Stimulated activated naive B cell treated with anti-CD40 and anti-IgM and Interleukin-4, amounts not matched to agents 10 μg/mL and 1 μg/mL and 100 μg/mL, for 72 hours (primary cell): ENCODE measurements at regions not wholly inside any gene's neighbourhood (a gene's known extent, or its start where the extent isn't known, plus 50 kb on each side); places are given as distances from the start of the nearest gene placed in this dataset.

Experiments used
- ATAC-seq, 2 donors: fragments of 150-1000 bp; cut with Tn5 transposase; replicated peaks; 2 replicates each; pipeline ENCODE4 v1.10.0; 2021; ENCODE audit warnings: moderate library complexity in 1 of 2
- DNase-seq: peaks from one replicate; pipeline ENCODE4 v3.0.0; 2021
- H3K27ac Mint-ChIP-seq: one replicate; pipeline ENCODE4 v1.8.0; 2022; ENCODE audit warnings: mild to moderate bottlenecking, mixed read lengths
- H3K27me3 Mint-ChIP-seq, 2 donors: one replicate each; pipeline ENCODE4 v1.8.0; 2022; ENCODE audit warnings: mixed read lengths in 2 of 2
- H3K36me3 Mint-ChIP-seq, 2 donors: one replicate each; pipeline ENCODE4 v1.8.0; 2022; ENCODE audit warnings: mixed read lengths in 2 of 2, mild to moderate bottlenecking in 1 of 2
- H3K4me1 Mint-ChIP-seq, 2 donors: one replicate each; pipeline ENCODE4 v1.8.0; 2022; ENCODE audit warnings: mixed read lengths in 2 of 2, mild to moderate bottlenecking in 1 of 2
- H3K4me3 Mint-ChIP-seq, 2 donors: one replicate each; pipeline ENCODE4 v1.8.0; 2022; ENCODE audit warnings: mild to moderate bottlenecking in 2 of 2, mixed read lengths in 2 of 2, moderate library complexity in 1 of 2
- H3K9me3 Mint-ChIP-seq, 2 donors: one replicate each; pipeline ENCODE4 v1.8.0; 2022; ENCODE audit warnings: mixed read lengths in 2 of 2, mild to moderate bottlenecking in 1 of 2

GRCh38 chr2:238702276-238703052 lies 145.4 kb upstream of the TWIST2 start:
- Mint-ChIP-seq H3K27ac (no peak overlapping the region), H3K36me3 (no peaks in the 10 kb centered on the region), H3K9me3 (no peaks in the 10 kb centered on the region), H3K4me1 (no peaks in the 10 kb centered on the region), H3K27me3 (peaks cover 4 to 10% of the 10 kb centered on the region in 2 donors), H3K4me3 (no peak overlapping the region)
- DNase-seq, result no peak
- ATAC-seq, result peak in 1 of 2 donors; percentile 21

GRCh38 chr2:238703053-238703415 lies 144.9 kb upstream of the TWIST2 start:
- Mint-ChIP-seq H3K27me3 (peaks cover 4 to 16% of the 10 kb centered on the region in 2 donors), H3K36me3 (no peaks in the 10 kb centered on the region), H3K4me3 (no peak overlapping the region), H3K27ac (no peak overlapping the region), H3K4me1 (no peaks in the 10 kb centered on the region), H3K9me3 (no peaks in the 10 kb centered on the region)
- ATAC-seq (peak in 1 of 2 donors; percentile 21), DNase-seq (no peak)

GRCh38 chr2:238703436-238703835 lies 144.4 kb upstream of the TWIST2 start:
- Mint-ChIP-seq H3K9me3 (no peaks in the 10 kb centered on the region), H3K36me3 (no peaks in the 10 kb centered on the region), H3K4me3 (no peak overlapping the region), H3K27me3 (peaks cover 4 to 16% of the 10 kb centered on the region in 2 donors), H3K4me1 (no peaks in the 10 kb centered on the region), H3K27ac (no peak overlapping the region)
- DNase-seq (no peak), ATAC-seq (no peak)

- Mint-ChIP-seq H3K4me3 (no peak overlapping the region), H3K27me3 (peaks cover 4 to 16% of the 10 kb centered on the region in 2 donors), H3K9me3 (no peaks in the 10 kb centered on the region), H3K27ac (no peak overlapping the region), H3K36me3 (no peaks in the 10 kb centered on the region), H3K4me1 (no peaks in the 10 kb centered on the region)
- no peak for ATAC-seq
- DNase-seq, result no peak
Measured at GRCh38 chr2:238704471-238705225, 143.2 kb upstream of the TWIST2 start.

GRCh38 chr2:238706163-238706562 lies 141.7 kb upstream of the TWIST2 start:
- Mint-ChIP-seq H3K9me3 (no peaks in the 10 kb centered on the region), H3K4me1 (no peaks in the 10 kb centered on the region), H3K27ac (no peak overlapping the region), H3K4me3 (no peak overlapping the region), H3K36me3 (no peaks in the 10 kb centered on the region), H3K27me3 (peaks cover 4 to 16% of the 10 kb centered on the region in 2 donors)
- no peak for DNase-seq
- ATAC-seq, result no peak

GRCh38 chr2:238706673-238707072 lies 141.2 kb upstream of the TWIST2 start:
- no peak overlapping the region for H3K27ac Mint-ChIP-seq

GRCh38 chr2:238709325-238710025 lies 138.4 kb upstream of the TWIST2 start:
- H3K4me3 Mint-ChIP-seq, result no peak overlapping the region
- no peak for DNase-seq
- H3K27me3 Mint-ChIP-seq, result peaks cover 0 to 16% of the 10 kb centered on the region in 2 donors
- no peaks in the 10 kb centered on the region for H3K36me3 Mint-ChIP-seq
- no peak for ATAC-seq
- no peak overlapping the region for H3K27ac Mint-ChIP-seq
- H3K9me3 Mint-ChIP-seq, result no peaks in the 10 kb centered on the region
- no peaks in the 10 kb centered on the region for H3K4me1 Mint-ChIP-seq

More at GRCh38 chr2:238706673-238707072, 141.2 kb upstream of the TWIST2 start:
- H3K4me1 Mint-ChIP-seq, result no peaks in the 10 kb centered on the region
- no peak for ATAC-seq
- DNase-seq, result no peak
- no peaks in the 10 kb centered on the region for H3K36me3 Mint-ChIP-seq
- no peak overlapping the region for H3K4me3 Mint-ChIP-seq
- peaks cover under 1 to 16% of the 10 kb centered on the region in 2 donors for H3K27me3 Mint-ChIP-seq
- no peaks in the 10 kb centered on the region for H3K9me3 Mint-ChIP-seq

- H3K9me3 Mint-ChIP-seq, result no peaks in the 10 kb centered on the region
- H3K4me3 Mint-ChIP-seq, result no peak overlapping the region
- DNase-seq (no peak), ATAC-seq (no peak)
- H3K27me3 Mint-ChIP-seq, result peaks cover 0 to 11% of the 10 kb centered on the region in 2 donors
- no peak overlapping the region for H3K27ac Mint-ChIP-seq
- H3K4me1 Mint-ChIP-seq, result no peaks in the 10 kb centered on the region
- H3K36me3 Mint-ChIP-seq, result no peaks in the 10 kb centered on the region
Measured at GRCh38 chr2:238710032-238710735, 137.7 kb upstream of the TWIST2 start.

GRCh38 chr2:238710787-238711186 lies 137.1 kb upstream of the TWIST2 start:
- Mint-ChIP-seq H3K4me1 (no peaks in the 10 kb centered on the region), H3K9me3 (no peaks in the 10 kb centered on the region), H3K36me3 (no peaks in the 10 kb centered on the region), H3K27me3 (peaks cover 0 to 14% of the 10 kb centered on the region in 2 donors), H3K4me3 (no peak overlapping the region), H3K27ac (no peak overlapping the region)
- DNase-seq (no peak), ATAC-seq (no peak)

- Mint-ChIP-seq H3K36me3 (no peaks in the 10 kb centered on the region), H3K27me3 (peaks cover under 1 to 19% of the 10 kb centered on the region in 2 donors), H3K4me1 (no peaks in the 10 kb centered on the region), H3K27ac (no peak overlapping the region), H3K4me3 (no peak overlapping the region), H3K9me3 (no peaks in the 10 kb centered on the region)
- DNase-seq (no peak), ATAC-seq (no peak)
Measured at GRCh38 chr2:238711346-238711745, 136.5 kb upstream of the TWIST2 start.

- peaks cover 8 to 25% of the 10 kb centered on the region in 2 donors for H3K27me3 Mint-ChIP-seq
- H3K4me1 Mint-ChIP-seq, result no peaks in the 10 kb centered on the region
- H3K9me3 Mint-ChIP-seq, result no peaks in the 10 kb centered on the region
- H3K36me3 Mint-ChIP-seq, result no peaks in the 10 kb centered on the region
- DNase-seq (no peak), ATAC-seq (no peak)
- H3K27ac Mint-ChIP-seq, result no peak overlapping the region
- no peak overlapping the region for H3K4me3 Mint-ChIP-seq
Measured at GRCh38 chr2:238712011-238712410, 135.9 kb upstream of the TWIST2 start.

- no peaks in the 10 kb centered on the region for H3K9me3 Mint-ChIP-seq
- H3K4me1 Mint-ChIP-seq, result no peaks in the 10 kb centered on the region
- ATAC-seq (no peak), DNase-seq (no peak)
- H3K36me3 Mint-ChIP-seq, result no peaks in the 10 kb centered on the region
- H3K27ac Mint-ChIP-seq, result no peak overlapping the region
- H3K4me3 Mint-ChIP-seq, result no peak overlapping the region
- peaks cover 10 to 18% of the 10 kb centered on the region in 2 donors for H3K27me3 Mint-ChIP-seq
Measured at GRCh38 chr2:238713198-238713826, 134.6 kb upstream of the TWIST2 start.

GRCh38 chr2:238714038-238714528 lies 133.8 kb upstream of the TWIST2 start:
- Mint-ChIP-seq H3K9me3 (no peaks in the 10 kb centered on the region), H3K36me3 (no peaks in the 10 kb centered on the region), H3K27me3 (peaks cover 10 to 18% of the 10 kb centered on the region in 2 donors), H3K27ac (no peak overlapping the region), H3K4me3 (no peak overlapping the region), H3K4me1 (no peaks in the 10 kb centered on the region)
- DNase-seq (no peak), ATAC-seq (no peak)
